Astrocyte of the cerebellum (primary cell): ENCODE measurements at regions not wholly inside any gene's neighbourhood (a gene's known extent, or its start where the extent isn't known, plus 50 kb on each side); places are given as distances from the start of the nearest gene placed in this dataset.

Experiments
- DNase-seq: peaks from one replicate; pipeline ENCODE4 v3.0.0-alpha.2; 2011; ENCODE audit warnings: low read depth
- H3K4me3 ChIP-seq: 2 replicates; pipeline ENCODE4 v1.5.1; 2011; ENCODE audit warnings: mild to moderate bottlenecking, low read depth, low read length, moderate library complexity
- CTCF ChIP-seq: IDR thresholded peaks from 2 replicates; pipeline ENCODE4 v1.5.1; 2012; ENCODE audit warnings: low read length, low read depth, moderate library complexity, mild to moderate bottlenecking; ENCODE audit errors: missing control alignments
- in situ Hi-C: cut with HindIII; loops from 2 replicates; pipeline ENCODE4 v1.10.0; 2017; ENCODE audit warnings: low sequenced_read_pairs

- TF ChIP-seq CTCF = no peak
- H3K4me3 ChIP-seq = no peak overlapping the region
- in situ Hi-C loops = no loop called here
- no peak for DNase-seq
Measured at GRCh38 chr2:41741951-41742595, 305.7 kb upstream of the PKDCC start.

- DNase-seq = no peak
- no peak overlapping the region for H3K4me3 ChIP-seq
- no peak for TF ChIP-seq CTCF
- in situ Hi-C loops = no loop called here
Measured at GRCh38 chr2:41743324-41743723, 304.5 kb upstream of the PKDCC start.

DNA sequence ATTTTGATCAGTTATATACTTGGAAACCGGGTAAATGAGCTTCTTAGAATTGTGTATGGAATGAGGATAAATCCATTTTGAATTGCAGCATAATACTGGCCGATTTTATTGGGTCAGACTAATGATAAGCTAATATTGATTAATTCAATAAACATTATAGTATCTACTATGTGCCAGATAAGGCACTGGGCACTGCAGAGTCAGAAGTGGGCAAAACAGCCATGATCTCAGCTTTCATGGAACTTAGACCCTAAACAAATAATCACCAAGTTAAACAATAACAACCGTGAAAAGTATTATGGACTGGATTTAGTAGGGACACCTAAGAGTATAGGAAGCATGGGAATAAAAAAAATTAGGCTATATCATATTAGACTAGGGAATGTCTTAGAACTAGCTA is 297.0 kb upstream of the PKDCC start:
- TF ChIP-seq CTCF = no peak
- in situ Hi-C loops = no loop called here
- DNase-seq = no peak
- no peak overlapping the region for H3K4me3 ChIP-seq

- no peak overlapping the region for H3K4me3 ChIP-seq
- in situ Hi-C loops = no loop called here
- TF ChIP-seq CTCF = no peak
- DNase-seq = no peak
Measured at GRCh38 chr2:41759880-41760279, 287.9 kb upstream of the PKDCC start.

GRCh38 chr2:41763141-41763540 is 284.7 kb upstream of the PKDCC start:
- no peak for DNase-seq
- in situ Hi-C loops = no loop called here
- TF ChIP-seq CTCF = no peak
- no peak overlapping the region for H3K4me3 ChIP-seq

DNA sequence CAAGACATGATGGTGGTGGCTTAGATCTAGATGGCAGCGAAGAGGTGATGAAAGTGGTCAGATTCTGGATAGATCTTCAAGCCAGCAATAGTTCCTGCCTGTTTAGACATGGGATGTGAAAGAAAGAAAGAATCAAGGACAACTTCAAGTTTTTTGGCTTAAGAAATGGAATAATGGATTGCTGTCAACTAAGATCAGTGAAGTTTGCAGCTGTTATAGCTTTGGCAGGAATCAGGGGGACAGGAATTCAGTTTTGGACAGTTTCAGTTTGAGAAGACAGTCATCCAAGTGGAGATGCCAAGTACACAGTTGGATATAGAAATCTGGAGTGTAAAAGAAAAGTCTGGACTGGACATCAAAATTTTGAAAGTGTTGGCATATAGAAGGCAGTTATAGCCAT is 283.7 kb upstream of the PKDCC start:
- DNase-seq = no peak
- no peak overlapping the region for H3K4me3 ChIP-seq
- in situ Hi-C loops = no loop called here
- no peak for TF ChIP-seq CTCF
